T-helper 1 cell treated with Interleukin-12 subunit alpha and Interleukin-12 subunit beta and Interleukin-4 antibody, amounts not matched to agents 30 μg/mL and 1 μg/mL, for 36 hours (primary cell): ENCODE measurements at regions not wholly inside any gene's neighbourhood (a gene's known extent, or its start where the extent isn't known, plus 50 kb on each side); places are given as distances from the start of the nearest gene placed in this dataset.

ENCODE experiments used
- H3K27ac Mint-ChIP-seq: one replicate; pipeline ENCODE4 v1.8.0; 2021; ENCODE audit warnings: mild to moderate bottlenecking, mixed read lengths
- H3K27me3 Mint-ChIP-seq: one replicate; pipeline ENCODE4 v1.8.0; 2021; ENCODE audit warnings: low read depth, mixed read lengths
- H3K36me3 Mint-ChIP-seq: one replicate; pipeline ENCODE4 v1.8.0; 2021; ENCODE audit warnings: low read depth, mixed read lengths
- H3K4me1 Mint-ChIP-seq: one replicate; pipeline ENCODE4 v1.8.0; 2021; ENCODE audit warnings: low read depth, mixed read lengths
- H3K4me3 Mint-ChIP-seq: one replicate; pipeline ENCODE4 v1.8.0; 2021; ENCODE audit warnings: mild to moderate bottlenecking, moderate library complexity, mixed read lengths
- H3K9me3 Mint-ChIP-seq: one replicate; pipeline ENCODE4 v1.8.0; 2021; ENCODE audit warnings: mixed read lengths

DNA sequence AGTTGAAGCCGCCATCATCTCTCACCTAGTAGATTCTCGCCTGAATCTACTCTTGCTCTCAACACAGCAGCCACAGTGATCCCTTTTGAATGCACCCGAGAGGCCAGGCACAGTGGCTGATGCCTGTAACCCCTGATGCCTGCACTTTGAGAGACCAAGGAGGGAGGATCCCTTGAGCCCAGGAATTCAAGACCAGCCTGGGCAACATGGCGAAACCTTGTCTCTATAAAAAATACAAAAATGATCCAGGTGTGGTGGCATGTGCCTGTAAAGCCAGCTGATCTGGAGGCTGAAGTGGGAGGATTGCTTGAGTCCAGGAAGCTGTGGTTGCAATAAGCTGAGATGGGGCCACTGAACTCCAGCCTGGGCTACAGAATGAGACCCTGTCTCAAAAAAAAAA lies 60.3 kb upstream of the EML4 start:
- Mint-ChIP-seq H3K9me3 (no peaks in the 10 kb centered on the region), H3K27me3 (no peaks in the 10 kb centered on the region), H3K36me3 (peaks cover 5% of the 10 kb centered on the region), H3K4me3 (no peak overlapping the region), H3K4me1 (peaks cover 20% of the 10 kb centered on the region), H3K27ac (no peak overlapping the region)

DNA sequence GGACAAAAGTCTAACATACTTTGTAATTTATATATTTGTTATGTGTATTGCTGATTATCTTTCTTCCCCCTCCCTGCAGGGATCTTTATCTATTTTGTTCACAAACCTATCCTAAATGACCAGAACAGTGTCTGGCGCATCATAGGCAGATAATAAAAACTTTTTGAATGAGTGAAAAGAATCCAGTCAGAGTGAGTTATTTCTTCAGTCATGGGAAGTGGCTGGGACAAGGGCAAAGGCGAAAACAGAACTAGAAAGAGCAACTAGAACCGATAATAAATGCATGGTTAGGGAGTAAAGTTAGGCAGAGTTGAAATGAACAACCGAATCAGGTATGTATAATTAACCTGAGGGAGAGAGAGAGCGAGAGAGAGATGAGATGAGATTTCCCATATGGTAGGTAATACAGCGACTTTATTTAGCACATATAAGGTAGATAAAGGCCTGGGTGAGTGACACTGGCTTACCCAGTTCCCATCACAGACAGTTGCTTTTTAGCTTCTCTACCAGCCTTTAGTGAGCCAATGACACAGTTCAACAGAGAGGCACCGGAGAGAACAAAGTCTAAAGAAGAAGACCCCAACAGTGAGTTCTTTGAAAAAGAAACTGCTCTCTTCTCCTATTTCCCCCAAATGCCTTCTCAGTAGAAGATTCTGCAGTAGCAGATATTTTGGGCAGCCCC lies 59.1 kb upstream of the EML4 start:
- H3K4me3 Mint-ChIP-seq, result no peak overlapping the region
- H3K9me3 Mint-ChIP-seq, result no peaks in the 10 kb centered on the region
- peaks cover 11% of the 10 kb centered on the region for H3K36me3 Mint-ChIP-seq
- H3K27ac Mint-ChIP-seq, result no peak overlapping the region
- peaks cover 17% of the 10 kb centered on the region for H3K4me1 Mint-ChIP-seq
- peaks cover 3% of the 10 kb centered on the region for H3K27me3 Mint-ChIP-seq

DNA sequence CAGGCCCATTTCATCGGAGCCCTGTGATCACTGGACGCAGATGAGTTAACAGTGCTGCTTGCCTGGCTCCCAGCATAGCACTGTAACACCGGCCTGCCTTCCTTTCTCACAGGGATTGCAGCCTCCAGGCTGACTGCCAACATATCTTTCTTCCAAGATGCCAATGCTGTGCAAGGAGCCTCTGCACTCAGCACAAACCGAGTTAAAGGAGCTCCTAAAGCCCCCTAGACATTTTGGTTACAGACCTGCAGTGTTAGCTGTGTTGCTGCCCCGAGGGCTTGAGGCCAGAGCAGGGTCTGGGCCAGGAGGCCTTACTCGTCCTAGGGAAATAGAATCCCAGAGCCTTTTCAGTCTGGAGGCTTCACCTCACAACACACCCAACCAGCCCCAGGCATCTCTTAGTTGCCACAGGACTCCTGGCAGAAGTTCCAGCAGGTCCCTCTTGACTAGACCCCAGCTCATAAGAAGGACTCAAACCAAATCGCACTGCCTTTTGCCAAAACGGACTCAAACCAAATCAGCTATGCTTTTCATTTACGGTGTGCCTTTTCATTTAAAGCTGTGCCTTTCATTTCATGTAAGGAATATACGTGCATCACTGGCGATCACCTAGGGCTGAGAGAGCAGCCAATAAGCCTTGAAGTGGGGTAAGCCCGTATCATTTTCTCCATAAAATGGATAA lies 58.4 kb upstream of the EML4 start:
- peaks cover 11% of the 10 kb centered on the region for H3K36me3 Mint-ChIP-seq
- H3K4me1 Mint-ChIP-seq, result peaks cover 21% of the 10 kb centered on the region
- H3K9me3 Mint-ChIP-seq, result no peaks in the 10 kb centered on the region
- H3K4me3 Mint-ChIP-seq, result no peak overlapping the region
- no peak overlapping the region for H3K27ac Mint-ChIP-seq
- H3K27me3 Mint-ChIP-seq, result peaks cover 3% of the 10 kb centered on the region

DNA sequence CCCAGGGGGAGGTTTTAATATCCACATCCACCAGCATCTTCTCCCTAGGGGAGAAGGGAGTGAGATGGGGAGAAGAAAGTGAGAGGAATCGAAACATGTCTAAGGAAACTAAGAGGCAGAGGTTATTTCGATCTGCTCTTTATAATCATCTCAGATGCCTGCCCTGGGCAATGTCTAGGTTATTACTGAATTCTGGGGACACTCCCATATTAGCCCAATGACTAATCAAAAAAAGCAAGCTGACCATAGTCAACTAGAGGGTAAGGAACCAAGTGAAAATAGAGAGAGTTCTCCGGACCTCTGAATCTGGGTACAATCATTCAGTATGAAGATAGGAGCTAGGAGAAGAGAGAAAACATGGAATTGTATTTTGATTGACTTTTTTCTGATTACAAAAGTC lies 56.7 kb upstream of the EML4 start:
- Mint-ChIP-seq H3K4me1 (peaks cover 27% of the 10 kb centered on the region), H3K27ac (no peak overlapping the region), H3K9me3 (no peaks in the 10 kb centered on the region)

DNA sequence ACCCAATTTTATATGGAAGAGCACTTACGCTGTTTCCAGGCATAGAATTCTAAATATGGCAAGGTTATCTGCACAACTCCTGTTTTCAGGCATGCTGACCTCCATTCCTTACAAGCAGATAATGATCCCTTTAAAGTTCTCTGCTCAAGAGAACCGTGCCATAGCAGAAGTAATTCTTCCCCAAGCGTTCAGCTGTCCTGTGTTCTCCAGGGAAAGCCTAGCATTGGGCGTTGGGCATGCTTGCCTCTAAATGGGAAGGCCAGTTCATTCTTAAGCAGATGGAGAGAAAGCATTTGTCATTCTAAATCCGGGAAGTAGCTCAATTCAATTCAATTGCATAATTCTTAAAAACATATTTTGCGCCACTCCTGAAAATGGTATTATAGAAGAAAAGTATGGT lies 55.7 kb upstream of the EML4 start:
- H3K36me3 Mint-ChIP-seq, result peaks cover 13% of the 10 kb centered on the region
- peaks cover 3% of the 10 kb centered on the region for H3K27me3 Mint-ChIP-seq
- H3K9me3 Mint-ChIP-seq, result no peaks in the 10 kb centered on the region
- no peak overlapping the region for H3K27ac Mint-ChIP-seq
- peaks cover 37% of the 10 kb centered on the region for H3K4me1 Mint-ChIP-seq
- no peak overlapping the region for H3K4me3 Mint-ChIP-seq

More for the DNA sequence above, 56.7 kb upstream of the EML4 start:
- Mint-ChIP-seq H3K36me3 (peaks cover 12% of the 10 kb centered on the region), H3K27me3 (peaks cover 3% of the 10 kb centered on the region), H3K4me3 (no peak overlapping the region)

DNA sequence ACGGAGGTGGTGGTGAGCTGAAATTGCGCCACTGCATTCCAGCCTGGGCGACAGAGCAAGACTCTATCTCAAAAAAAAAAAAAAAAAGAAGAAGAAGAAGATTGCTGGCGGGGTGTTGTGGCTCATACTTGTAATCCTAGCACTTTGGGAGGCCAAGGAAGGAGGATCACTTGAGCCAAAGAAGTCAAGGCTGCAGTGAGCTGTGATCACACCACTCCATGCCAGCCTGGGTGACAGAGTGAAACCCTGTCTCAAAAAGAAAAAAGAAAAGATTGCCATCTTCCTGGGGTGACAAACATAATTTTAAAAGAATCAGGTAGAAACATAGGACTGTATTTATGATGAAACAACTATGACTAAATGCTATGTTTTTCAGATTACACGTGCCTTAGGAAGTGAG lies 55.1 kb upstream of the EML4 start:
- H3K27me3 Mint-ChIP-seq, result peaks cover 3% of the 10 kb centered on the region
- peaks cover 42% of the 10 kb centered on the region for H3K4me1 Mint-ChIP-seq
- H3K27ac Mint-ChIP-seq, result peak overlapping the region; percentile 55
- no peak overlapping the region for H3K4me3 Mint-ChIP-seq
- H3K9me3 Mint-ChIP-seq, result no peaks in the 10 kb centered on the region
- peaks cover 13% of the 10 kb centered on the region for H3K36me3 Mint-ChIP-seq

DNA sequence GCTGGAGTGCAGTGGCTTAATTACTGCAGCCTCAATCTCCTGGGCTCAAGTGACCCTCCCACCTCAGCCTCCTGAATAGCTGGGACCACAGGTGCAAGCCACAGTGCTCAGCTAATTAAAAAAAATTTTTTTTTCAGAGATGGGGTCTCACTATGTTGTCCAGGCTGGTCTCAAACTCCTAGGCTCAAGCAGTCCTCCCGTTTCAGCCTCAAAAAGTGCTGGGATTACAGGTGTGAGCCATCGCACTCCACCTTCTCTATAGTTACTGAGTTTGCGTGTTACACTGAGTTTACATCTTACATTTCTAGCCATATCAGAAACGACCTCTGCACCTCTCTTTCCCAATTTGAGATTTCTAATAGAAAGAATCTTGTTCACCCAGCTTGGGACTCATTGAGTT lies 53.6 kb upstream of the EML4 start:
- peaks cover 13% of the 10 kb centered on the region for H3K36me3 Mint-ChIP-seq
- no peak overlapping the region for H3K27ac Mint-ChIP-seq
- peaks cover 3% of the 10 kb centered on the region for H3K27me3 Mint-ChIP-seq
- H3K4me1 Mint-ChIP-seq, result peaks cover 45% of the 10 kb centered on the region
- H3K9me3 Mint-ChIP-seq, result no peaks in the 10 kb centered on the region
- no peak overlapping the region for H3K4me3 Mint-ChIP-seq

DNA sequence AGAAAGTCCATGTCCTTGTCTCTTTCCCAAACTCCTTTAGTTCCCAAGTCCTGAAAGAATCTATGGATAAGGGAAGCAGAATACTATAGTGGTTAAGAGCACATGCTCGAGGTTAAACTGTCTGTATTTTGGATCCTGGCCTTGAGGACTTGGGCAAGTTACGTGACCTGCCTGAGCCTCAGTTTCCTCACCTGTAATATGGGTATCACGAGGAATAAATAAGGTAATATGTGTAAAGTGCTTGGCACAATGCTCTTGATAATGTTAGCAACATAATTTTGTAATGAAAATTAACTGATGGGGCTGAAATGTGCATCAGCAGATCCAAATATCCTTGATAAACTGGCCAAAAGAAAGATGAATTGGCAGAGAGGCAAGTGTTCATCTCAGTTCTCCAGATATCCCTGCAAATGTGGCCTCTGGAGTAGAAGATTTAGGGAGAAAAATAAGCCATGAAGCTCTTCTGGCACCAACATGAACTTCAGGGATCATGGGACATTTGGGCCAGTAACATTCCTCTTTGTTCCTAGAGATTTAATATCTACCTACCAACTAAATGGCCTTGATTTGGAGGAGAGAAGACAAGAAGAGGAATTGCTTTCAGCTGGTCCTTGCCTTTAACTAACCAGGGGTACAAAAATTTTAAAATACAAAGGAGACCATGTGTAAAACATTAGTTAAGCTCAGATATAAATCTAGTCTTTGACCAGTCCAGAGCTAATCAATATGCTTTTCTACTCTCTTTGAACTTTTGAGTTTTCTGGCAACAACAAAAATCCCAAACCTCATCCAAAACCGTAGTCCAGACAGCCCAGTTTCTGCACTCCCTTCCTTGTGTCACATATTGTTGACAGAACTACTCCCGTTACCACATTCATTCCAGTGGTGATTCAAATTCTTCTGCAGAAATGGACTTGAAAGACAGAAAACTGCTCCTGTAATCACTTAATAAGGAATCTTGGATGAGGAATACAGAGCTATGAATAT lies 52.7 kb upstream of the EML4 start:
- peaks cover 4% of the 10 kb centered on the region for H3K9me3 Mint-ChIP-seq
- peaks cover 3% of the 10 kb centered on the region for H3K27me3 Mint-ChIP-seq
- peaks cover 18% of the 10 kb centered on the region for H3K36me3 Mint-ChIP-seq
- H3K4me1 Mint-ChIP-seq, result peaks cover 45% of the 10 kb centered on the region
- H3K4me3 Mint-ChIP-seq, result no peak overlapping the region
- H3K27ac Mint-ChIP-seq, result no peak overlapping the region

DNA sequence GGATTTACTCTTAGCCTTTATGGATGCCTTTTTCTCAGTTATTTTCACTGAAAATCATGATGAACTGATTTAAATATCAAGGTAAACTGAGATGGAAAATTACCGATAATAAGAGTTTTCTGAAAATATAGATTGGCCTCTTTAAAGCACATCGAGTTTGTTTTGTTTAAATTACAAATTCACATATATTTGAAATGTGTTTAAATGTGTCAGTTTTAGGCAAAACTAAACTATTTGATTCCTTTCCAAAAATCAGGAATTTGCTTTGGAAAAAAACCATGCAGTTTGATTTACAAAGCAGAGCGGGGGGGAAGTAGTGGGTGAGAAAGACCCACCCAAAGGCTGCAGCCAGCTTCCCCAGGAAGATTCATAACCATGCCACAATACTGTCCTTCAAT lies 52.0 kb upstream of the EML4 start:
- peaks cover 21% of the 10 kb centered on the region for H3K36me3 Mint-ChIP-seq
- H3K27me3 Mint-ChIP-seq, result peaks cover 3% of the 10 kb centered on the region
- peaks cover 10% of the 10 kb centered on the region for H3K9me3 Mint-ChIP-seq
- H3K4me1 Mint-ChIP-seq, result peaks cover 43% of the 10 kb centered on the region
- H3K4me3 Mint-ChIP-seq, result no peak overlapping the region
- no peak overlapping the region for H3K27ac Mint-ChIP-seq

DNA sequence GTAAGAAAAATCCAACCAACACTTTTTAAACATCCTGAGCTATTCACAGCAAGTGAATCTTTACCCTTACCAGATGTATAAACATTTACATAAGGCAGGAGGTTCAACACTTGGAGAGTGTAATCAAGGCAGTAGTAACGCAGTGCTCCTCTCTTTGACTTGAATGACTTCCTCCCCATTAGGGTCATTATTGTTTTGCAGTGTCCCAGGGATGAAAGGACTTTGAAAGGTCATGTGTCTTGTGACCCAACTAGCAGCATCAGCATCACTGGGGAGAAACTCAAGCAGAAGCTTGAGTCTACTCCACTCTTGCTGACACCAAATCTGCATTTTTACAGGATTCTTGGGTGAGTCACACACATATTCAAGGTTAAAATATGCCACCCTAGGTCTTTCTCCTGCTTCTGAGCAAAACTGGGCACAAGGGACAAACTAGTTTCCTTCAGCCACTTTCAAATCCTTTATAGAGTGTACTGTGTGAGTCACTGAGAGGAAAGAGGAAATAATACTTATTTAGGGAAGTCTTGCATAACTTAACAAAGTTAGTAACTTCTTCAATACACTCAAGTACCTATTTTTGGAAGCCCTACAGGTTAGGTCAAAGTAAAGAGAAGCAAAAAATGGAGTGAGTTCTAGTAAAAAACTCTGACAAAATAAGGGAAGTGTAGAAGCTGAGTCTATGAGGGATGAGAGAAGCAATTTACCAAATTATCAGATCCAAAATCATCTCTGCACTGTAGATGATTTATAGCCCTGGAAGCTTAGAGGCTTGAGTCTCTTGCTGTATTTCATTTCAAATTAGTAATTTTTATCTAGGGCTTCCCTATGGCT lies 51.0 kb upstream of the EML4 start:
- Mint-ChIP-seq H3K9me3 (peaks cover 11% of the 10 kb centered on the region), H3K4me1 (peaks cover 41% of the 10 kb centered on the region), H3K27me3 (peaks cover 3% of the 10 kb centered on the region), H3K4me3 (peak overlapping the region; percentile 4), H3K27ac (peak overlapping the region; percentile 69), H3K36me3 (peaks cover 21% of the 10 kb centered on the region)

DNA sequence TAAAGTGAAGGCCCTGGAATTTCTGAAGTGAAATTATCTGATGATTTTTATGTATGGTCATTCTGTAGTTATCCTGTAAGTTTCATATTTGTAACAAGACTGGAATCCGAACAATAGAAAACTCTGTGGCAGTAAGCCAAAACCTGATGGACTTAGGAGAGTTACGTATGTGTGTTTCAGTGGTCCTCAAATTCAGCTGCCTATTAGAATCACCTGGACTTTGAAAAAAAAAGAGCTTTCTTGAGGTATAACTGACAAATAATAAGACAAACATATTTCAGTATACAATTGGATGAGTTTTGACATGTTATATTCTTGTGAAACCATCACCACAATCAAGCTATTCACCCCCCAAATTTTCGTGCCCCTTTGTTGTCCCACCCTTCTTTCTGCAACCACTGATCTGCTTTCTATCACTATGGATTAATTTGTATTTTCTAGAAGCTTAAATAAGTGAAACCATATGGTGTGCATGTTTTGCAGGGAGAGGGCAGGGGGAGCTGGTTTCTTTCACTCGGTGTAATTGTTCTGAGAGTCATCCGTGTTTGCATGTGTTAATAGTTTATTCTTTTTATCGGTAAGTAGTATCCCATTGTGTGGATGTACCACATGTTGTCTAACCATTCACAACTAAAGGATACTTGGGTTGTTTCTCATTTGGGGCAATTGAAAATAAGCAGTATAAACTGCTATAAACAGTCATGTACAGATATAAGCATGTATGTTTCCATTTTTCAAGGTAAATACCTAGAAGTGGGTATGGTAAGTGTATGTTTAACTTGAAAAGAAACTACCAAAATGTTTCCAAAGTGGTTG lies 50.2 kb upstream of the EML4 start:
- H3K4me3 Mint-ChIP-seq, result no peak overlapping the region
- H3K27ac Mint-ChIP-seq, result no peak overlapping the region
- peaks cover 24% of the 10 kb centered on the region for H3K36me3 Mint-ChIP-seq
- peaks cover 3% of the 10 kb centered on the region for H3K27me3 Mint-ChIP-seq
- H3K4me1 Mint-ChIP-seq, result peaks cover 43% of the 10 kb centered on the region
- H3K9me3 Mint-ChIP-seq, result peaks cover 14% of the 10 kb centered on the region
